ENCODE measurements at regions not wholly inside any gene's neighbourhood (a gene's known extent, or its start where the extent isn't known, plus 50 kb on each side); places are given as distances from the start of the nearest gene placed in this dataset.

DNA sequence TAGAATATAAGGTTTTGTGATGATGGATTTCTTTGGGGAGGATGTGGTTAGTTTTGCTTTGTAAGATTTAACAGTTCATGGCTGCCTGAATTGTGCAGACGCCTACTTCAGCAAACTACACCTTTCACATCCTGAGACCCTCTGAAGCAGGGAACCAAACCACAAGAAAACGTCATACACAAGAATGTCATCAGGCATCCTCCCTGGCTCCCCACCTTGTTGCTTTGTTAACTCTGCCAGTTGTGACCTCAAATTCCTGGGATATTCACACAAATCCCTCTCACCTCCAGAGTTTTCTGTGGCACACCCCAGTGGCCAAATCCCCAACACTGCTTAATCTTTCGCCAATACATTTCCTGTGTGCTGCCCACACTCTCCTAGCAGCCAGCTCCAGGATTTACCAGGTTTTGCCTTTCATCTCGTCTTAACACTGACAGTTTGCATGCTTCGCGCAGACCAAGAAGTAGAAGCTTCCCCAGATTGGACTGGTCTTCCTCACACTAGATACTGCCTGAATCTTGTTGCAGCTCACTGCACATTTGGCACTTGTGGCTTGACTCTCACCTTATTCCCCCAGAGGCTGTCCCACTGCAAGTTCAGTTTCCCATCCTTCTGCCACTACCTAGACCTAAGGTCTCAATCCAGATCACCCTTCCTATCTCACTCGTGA is 51.1 kb upstream of the CTTNBP2NL start:
- H3K4me1 Mint-ChIP-seq (ENCODE audit: low read depth) = peaks cover 17% of the 10 kb centered on the region
- peak overlapping the region; percentile 43 to 49 for H3K4me3 Mint-ChIP-seq
- H3K27me3 Mint-ChIP-seq (ENCODE audit: low read depth) = no peaks in the 10 kb centered on the region
- peak; percentile 54 to 74 for ATAC-seq (replicated peaks in 1 of 2)
- DNase-seq = no peak
- peaks cover 0 to 2% of the 10 kb centered on the region in 2 donors for H3K9me3 Mint-ChIP-seq
- H3K36me3 Mint-ChIP-seq (ENCODE audit: insufficient read depth in 2 of 2) = peaks cover 0 to 2% of the 10 kb centered on the region in 2 donors
- peak overlapping the region; percentile 13 for H3K27ac Mint-ChIP-seq
